Adrenal gland (tissue), 5 donors: ENCODE measurements at regions not wholly inside any gene's neighbourhood (a gene's known extent, or its start where the extent isn't known, plus 50 kb on each side); places are given as distances from the start of the nearest gene placed in this dataset.

ENCODE experiments used
- CTCF ChIP-seq, 6 experiments: fragments of 450-650 bp in 4 of 6; fragments of 200-600 bp in 2 of 6; sonication (generic) in 1 of 6; IDR thresholded peaks; 1 replicate in 5 of 6; 2 replicates in 1 of 6; pipeline versions ENCODE4 v1.5.1 to v1.8.0; 2016 to 2021; ENCODE audit warnings: antibody characterized with exemption in 6 of 6, mild to moderate bottlenecking in 2 of 6, moderate library complexity in 1 of 6
- POLR2A ChIP-seq, 2 donors: fragments of 450-650 bp; IDR thresholded peaks; one replicate each; pipeline ENCODE4 v1.6.1; 2017; ENCODE audit warnings: antibody characterized with exemption in 2 of 2, mild to moderate bottlenecking in 2 of 2, moderate library complexity in 1 of 2
- donor health status: DM: no; HTN: no; CAD: no.

- TF ChIP-seq CTCF (IDR thresholded peaks at IDR 0.05) (no peak), POLR2A (IDR thresholded peaks at IDR 0.05) (no peak)
Measured at GRCh38 chr5:97801461-97801860, 618.4 kb upstream of the RIOK2 start.
